ENCODE measurements at regions not wholly inside any gene's neighbourhood (a gene's known extent, or its start where the extent isn't known, plus 50 kb on each side); places are given as distances from the start of the nearest gene placed in this dataset.

GRCh38 chr3:156760333-156760732, 65.8 kb upstream of the LEKR1 start:
- DNase-seq, result no peak

DNA sequence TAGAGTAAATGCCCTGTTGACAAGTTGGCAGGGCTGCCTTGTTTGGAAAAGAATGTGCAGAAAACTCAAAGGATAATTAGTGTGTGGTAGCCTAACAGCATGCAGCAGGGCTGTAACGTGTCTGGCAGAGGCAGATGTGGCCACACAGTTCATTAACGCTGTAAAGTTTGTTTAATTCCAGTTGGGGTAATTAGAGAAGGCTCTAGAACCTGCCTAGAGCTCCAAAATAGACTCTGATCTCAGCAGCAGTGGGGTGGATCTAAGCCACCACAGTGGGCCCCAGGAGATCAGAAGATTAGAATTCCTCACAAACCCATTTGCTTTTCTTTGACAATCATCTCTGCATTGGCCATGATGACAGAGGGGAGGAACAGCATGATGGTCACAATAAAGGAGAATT, 65.1 kb upstream of the LEKR1 start:
- no peak for DNase-seq

DNA sequence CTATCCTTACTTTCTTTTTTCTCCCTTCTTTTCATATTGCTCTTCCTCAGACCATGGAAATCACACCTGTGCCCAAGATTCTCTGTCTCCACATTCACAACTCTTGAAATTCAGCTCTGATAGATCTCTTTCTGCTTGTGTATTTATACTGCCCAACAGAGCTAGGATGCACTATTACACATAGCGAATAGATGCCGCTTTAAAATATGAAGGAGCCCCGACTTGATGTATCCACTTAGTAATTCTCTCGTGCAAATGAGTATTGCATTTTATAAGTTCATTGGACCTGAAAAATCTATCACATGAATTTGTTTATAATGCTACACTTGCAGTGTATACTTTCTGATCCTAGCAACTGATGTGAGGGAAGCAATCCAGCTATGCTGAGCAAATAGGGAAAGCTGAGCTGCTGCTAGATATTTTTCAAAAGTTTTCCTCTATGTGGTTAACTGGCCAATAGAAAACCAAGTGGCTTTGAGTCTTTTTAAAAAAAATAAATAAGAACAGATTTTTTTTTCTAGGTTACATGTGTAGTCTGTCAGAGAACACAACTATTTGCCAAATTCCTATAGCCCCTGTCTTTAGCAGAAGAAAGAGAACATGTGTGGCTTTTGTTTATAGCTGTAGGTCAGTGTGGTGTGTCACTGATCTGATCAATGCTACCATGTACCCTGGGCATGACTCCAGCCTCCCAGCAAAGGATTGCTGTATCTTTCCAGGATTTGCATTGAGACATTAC, 64.3 kb upstream of the LEKR1 start:
- DNase-seq, result peak; percentile 50

GRCh38 chr3:156762631-156763185, 63.4 kb upstream of the LEKR1 start:
- peak; percentile 91 for DNase-seq

DNA sequence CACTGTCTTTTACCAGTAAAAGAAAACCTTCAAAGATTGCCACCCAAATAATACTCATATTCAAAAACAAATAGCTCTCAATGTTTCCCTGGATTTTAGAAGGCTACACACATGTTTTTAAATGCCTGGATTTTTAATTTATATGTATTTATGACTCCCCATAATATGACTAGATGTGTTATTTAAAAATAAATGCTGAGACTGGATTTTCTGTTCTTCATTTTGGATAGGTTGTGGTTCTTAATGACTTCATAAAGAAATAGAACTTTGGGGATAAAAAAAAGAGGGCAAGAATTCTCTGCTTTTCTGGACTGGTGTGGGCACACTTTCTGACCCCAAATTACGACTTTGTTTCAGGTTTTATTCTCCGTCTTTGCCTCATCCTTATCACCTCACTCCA, 62.8 kb upstream of the LEKR1 start:
- DNase-seq, result no peak

- no peak for DNase-seq
These were observed 62.0 kb upstream of the LEKR1 start for GRCh38 chr3:156763931-156764720.

DNA sequence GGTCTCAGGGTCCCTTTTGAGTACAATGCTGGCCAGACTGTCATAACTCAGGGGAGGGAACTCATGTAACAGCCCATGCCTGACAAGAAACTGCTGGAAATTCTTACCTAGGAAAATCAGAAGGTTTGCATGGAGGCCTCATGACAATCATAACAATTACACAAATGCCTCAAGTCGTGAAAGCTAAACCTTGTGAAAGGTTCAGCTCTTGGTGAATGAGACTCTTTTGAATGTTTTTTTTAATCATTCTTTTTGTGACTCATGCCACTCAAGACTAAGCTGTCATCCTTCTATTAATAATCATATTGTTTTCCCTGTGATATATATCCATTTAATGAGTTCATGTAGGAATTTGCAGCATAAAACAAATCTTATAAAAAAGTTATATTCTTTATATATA, 61.4 kb upstream of the LEKR1 start:
- DNase-seq, result peak; percentile 55

DNA sequence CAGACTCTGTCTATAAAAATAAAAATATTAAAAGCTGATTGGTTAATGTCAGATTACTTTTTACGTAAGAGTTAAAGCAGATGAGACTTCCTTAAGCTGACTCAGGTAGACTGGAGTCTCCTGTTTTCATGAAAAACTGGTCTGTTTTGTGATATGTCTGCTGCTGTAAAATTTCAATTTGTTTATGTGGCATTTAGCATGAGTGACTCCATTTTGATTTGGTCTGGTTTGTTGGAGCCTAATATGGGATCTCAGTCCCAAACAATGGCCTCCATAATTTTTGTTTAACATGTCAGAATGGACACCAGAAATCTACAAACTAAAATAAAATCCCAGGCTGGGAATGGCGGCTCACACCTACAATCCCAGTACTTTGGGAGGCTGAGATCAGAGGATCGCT, 57.8 kb upstream of the LEKR1 start:
- DNase-seq, result no peak

GRCh38 chr3:156769721-156770654, 56.2 kb upstream of the LEKR1 start:
- DNase-seq, result no peak

DNA sequence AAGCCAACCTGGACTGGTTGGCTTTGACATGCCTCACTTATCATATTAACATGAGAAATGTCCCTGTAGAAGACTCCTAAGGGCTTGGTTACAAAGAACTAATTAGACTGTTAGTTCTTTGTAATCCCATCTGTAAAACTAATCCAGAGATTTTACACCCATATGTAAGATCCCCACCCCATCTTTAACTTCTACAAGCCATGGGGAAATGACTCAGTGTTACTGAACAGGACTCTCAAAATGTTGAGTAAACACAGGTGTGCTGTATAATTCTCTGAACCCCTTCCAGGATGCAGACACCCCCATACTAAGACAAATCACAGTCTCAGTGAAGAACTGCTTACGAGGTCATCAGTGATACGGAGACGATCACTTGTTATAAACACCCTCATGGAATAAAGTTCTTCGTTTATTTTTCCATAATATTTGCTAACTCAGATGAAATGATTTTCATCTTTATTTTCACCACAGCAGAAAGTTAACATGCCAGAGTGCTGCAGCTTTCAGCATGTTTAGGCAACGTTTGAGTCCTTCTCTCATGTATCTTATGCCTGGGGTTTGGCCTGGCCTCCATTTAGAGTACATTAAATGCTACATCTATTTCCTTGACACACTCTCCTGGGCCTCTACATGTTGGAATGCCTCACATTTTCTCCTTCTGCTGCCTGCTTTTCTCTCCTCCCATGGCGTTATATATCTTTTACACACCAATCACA, 55.3 kb upstream of the LEKR1 start:
- no peak for DNase-seq

- no peak for DNase-seq
These were observed 53.5 kb upstream of the LEKR1 start for GRCh38 chr3:156772588-156773206.

DNA sequence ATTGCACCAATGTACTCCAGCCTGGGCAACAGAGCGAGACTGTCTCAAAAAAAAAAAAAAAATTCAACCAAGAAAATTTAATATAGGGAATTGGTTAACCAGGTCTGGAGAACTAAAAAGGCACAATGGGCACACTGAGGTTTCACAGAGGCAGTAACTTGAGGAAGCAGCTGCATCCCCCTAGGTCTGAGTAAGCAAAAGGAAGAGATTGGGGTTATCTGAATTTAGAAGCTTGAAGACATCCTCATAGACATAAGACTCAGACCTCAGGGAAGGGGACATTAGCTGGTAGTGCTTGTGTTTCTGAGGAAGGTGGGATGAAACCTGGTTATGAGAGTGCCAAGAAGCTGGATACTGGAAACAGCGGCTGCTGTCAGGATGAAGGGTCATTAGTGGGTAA, 50.1 kb upstream of the LEKR1 start:
- no peak for DNase-seq

Data from HCEC 1CT (cell line).